ENCODE measurements at regions not wholly inside any gene's neighbourhood (a gene's known extent, or its start where the extent isn't known, plus 50 kb on each side); places are given as distances from the start of the nearest gene placed in this dataset.

- Histone ChIP-seq H3K36me3 (ENCODE audit: insufficient read depth, low read length) (no peaks in the 10 kb centered on the region), H3K79me2 (replicated peaks; ENCODE audit: insufficient read depth, low read length) (no peaks in the 10 kb centered on the region), H3K4me2 (ENCODE audit: low read length) (no peak overlapping the region), H3F3A (ENCODE audit: insufficient read depth, low read length, poor library complexity, severe bottlenecking) (no peaks in the 10 kb centered on the region), H4K20me1 (ENCODE audit: insufficient read depth) (no peaks in the 10 kb centered on the region), H3K9me3 (ENCODE audit: low read length) (no peaks in the 10 kb centered on the region), H3K27me3 (ENCODE audit: insufficient read depth, low read depth, low read length) (no peaks in the 10 kb centered on the region), H3K27ac (ENCODE audit: low read length) (no peak overlapping the region), H3K9ac (ENCODE audit: low read length) (no peak overlapping the region), H2AFZ (ENCODE audit: low read depth, low read length) (no peak overlapping the region), H3K4me3 (ENCODE audit: low read length) (no peak overlapping the region), H3K9me2 (ENCODE audit: insufficient read depth, low read length) (no peaks in the 10 kb centered on the region)
- TF ChIP-seq MXI1 (conservative IDR thresholded peaks at IDR 0.05; ENCODE audit: poor library complexity, severe bottlenecking): no peak
- TF ChIP-seq EP300 (conservative IDR thresholded peaks at IDR 0.05; ENCODE audit: poor library complexity, severe bottlenecking): no peak
- TF ChIP-seq, protein P1, sequence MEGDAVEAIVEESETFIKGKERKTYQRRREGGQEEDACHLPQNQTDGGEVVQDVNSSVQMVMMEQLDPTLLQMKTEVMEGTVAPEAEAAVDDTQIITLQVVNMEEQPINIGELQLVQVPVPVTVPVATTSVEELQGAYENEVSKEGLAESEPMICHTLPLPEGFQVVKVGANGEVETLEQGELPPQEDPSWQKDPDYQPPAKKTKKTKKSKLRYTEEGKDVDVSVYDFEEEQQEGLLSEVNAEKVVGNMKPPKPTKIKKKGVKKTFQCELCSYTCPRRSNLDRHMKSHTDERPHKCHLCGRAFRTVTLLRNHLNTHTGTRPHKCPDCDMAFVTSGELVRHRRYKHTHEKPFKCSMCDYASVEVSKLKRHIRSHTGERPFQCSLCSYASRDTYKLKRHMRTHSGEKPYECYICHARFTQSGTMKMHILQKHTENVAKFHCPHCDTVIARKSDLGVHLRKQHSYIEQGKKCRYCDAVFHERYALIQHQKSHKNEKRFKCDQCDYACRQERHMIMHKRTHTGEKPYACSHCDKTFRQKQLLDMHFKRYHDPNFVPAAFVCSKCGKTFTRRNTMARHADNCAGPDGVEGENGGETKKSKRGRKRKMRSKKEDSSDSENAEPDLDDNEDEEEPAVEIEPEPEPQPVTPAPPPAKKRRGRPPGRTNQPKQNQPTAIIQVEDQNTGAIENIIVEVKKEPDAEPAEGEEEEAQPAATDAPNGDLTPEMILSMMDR (IDR thresholded peaks at IDR 0.05; ENCODE audit: poor library complexity, severe bottlenecking): no peak
- no peak for TF ChIP-seq SMC3 (conservative IDR thresholded peaks at IDR 0.05; ENCODE audit: poor library complexity)
Measured at GRCh38 chr7:3210531-3210930, 90.5 kb upstream of the SDK1 start.

DNA sequence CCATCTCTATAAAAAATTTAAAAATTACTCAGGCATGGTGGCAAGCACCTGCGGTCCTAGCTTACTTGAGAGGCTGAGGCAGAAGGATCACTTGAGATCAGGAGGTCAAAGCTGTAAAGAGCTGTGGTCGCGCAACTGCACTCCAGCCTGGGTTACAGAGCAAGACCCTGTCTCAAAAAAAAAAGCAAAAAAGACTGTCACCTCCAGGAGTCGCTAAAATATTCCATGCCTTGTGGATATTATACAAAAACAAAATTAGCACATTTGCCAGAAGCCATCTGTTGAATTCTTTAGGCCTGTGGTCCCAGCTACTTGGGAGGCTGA lies 87.0 kb upstream of the SDK1 start:
- TF ChIP-seq TAF1 (IDR thresholded peaks at IDR 0.05; ENCODE audit: low read depth) (no peak), EP300 (conservative IDR thresholded peaks at IDR 0.05; ENCODE audit: poor library complexity, severe bottlenecking) (no peak), EZH2 (IDR thresholded peaks at IDR 0.05; ENCODE audit: borderline replicate concordance, insufficient read depth, low read length, poor library complexity, severe bottlenecking) (no peak), SMC3 (conservative IDR thresholded peaks at IDR 0.05; ENCODE audit: poor library complexity) (no peak), POLR2AphosphoS5 (IDR thresholded peaks at IDR 0.05) (no peak), RAD21 (conservative IDR thresholded peaks at IDR 0.05) (no peak), MXI1 (conservative IDR thresholded peaks at IDR 0.05; ENCODE audit: poor library complexity, severe bottlenecking) (no peak)
- TF ChIP-seq, protein P2, sequence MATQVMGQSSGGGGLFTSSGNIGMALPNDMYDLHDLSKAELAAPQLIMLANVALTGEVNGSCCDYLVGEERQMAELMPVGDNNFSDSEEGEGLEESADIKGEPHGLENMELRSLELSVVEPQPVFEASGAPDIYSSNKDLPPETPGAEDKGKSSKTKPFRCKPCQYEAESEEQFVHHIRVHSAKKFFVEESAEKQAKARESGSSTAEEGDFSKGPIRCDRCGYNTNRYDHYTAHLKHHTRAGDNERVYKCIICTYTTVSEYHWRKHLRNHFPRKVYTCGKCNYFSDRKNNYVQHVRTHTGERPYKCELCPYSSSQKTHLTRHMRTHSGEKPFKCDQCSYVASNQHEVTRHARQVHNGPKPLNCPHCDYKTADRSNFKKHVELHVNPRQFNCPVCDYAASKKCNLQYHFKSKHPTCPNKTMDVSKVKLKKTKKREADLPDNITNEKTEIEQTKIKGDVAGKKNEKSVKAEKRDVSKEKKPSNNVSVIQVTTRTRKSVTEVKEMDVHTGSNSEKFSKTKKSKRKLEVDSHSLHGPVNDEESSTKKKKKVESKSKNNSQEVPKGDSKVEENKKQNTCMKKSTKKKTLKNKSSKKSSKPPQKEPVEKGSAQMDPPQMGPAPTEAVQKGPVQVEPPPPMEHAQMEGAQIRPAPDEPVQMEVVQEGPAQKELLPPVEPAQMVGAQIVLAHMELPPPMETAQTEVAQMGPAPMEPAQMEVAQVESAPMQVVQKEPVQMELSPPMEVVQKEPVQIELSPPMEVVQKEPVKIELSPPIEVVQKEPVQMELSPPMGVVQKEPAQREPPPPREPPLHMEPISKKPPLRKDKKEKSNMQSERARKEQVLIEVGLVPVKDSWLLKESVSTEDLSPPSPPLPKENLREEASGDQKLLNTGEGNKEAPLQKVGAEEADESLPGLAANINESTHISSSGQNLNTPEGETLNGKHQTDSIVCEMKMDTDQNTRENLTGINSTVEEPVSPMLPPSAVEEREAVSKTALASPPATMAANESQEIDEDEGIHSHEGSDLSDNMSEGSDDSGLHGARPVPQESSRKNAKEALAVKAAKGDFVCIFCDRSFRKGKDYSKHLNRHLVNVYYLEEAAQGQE (IDR thresholded peaks at IDR 0.05; ENCODE audit: borderline replicate concordance): no peak
- TF ChIP-seq, protein P1 (IDR thresholded peaks at IDR 0.05; ENCODE audit: poor library complexity, severe bottlenecking): no peak
- H3K9ac ChIP-seq (ENCODE audit: low read length): no peak overlapping the region
- no peak overlapping the region for H3K4me2 ChIP-seq (ENCODE audit: low read length)
- no peaks in the 10 kb centered on the region for H3K9me2 ChIP-seq (ENCODE audit: insufficient read depth, low read length)
- no peak overlapping the region for H2AFZ ChIP-seq (ENCODE audit: low read depth, low read length)
- H4K20me1 ChIP-seq (ENCODE audit: insufficient read depth): no peaks in the 10 kb centered on the region
- no peak overlapping the region for H3K4me3 ChIP-seq (ENCODE audit: low read length)
- H3F3A ChIP-seq (ENCODE audit: insufficient read depth, low read length, poor library complexity, severe bottlenecking): no peaks in the 10 kb centered on the region
- H3K36me3 ChIP-seq (ENCODE audit: insufficient read depth, low read length): no peaks in the 10 kb centered on the region
- no peaks in the 10 kb centered on the region for H3K79me2 ChIP-seq (replicated peaks; ENCODE audit: insufficient read depth, low read length)
- H3K9me3 ChIP-seq (ENCODE audit: low read length): no peaks in the 10 kb centered on the region
- no peaks in the 10 kb centered on the region for H3K27me3 ChIP-seq (ENCODE audit: insufficient read depth, low read depth, low read length)
- no peak overlapping the region for H3K27ac ChIP-seq (ENCODE audit: low read length)

Data from neural cell (in vitro differentiated cells).